ENCODE measurements at regions not wholly inside any gene's neighbourhood (a gene's known extent, or its start where the extent isn't known, plus 50 kb on each side); places are given as distances from the start of the nearest gene placed in this dataset.

- TF ChIP-seq CTCF (IDR thresholded peaks at IDR 0.05; ENCODE audit: borderline replicate concordance, extremely low read depth, low read length, poor library complexity, severe bottlenecking) (no peak), EZH2 (IDR thresholded peaks at IDR 0.05; ENCODE audit: borderline replicate concordance, low read depth, low read length, severe bottlenecking) (no peak)
These were observed 191.2 kb upstream of the SAMSN1 start for GRCh38 chr21:14737284-14737691.
